Sigmoid colon (tissue), 4 donors: ENCODE measurements at regions not wholly inside any gene's neighbourhood (a gene's known extent, or its start where the extent isn't known, plus 50 kb on each side); places are given as distances from the start of the nearest gene placed in this dataset.
"Not testable (repeated sequence)": the region's sequence is repeated elsewhere in the genome, so short reads cannot be mapped to it uniquely, and the experiment has no call there.

Experiments used
- POLR2A ChIP-seq, 2 donors: fragments of 450-650 bp; IDR thresholded peaks; one replicate each; pipeline ENCODE4 v1.6.1; 2016; ENCODE audit warnings: antibody characterized with exemption in 2 of 2, mild to moderate bottlenecking in 2 of 2, moderate library complexity in 2 of 2
- POLR2AphosphoS5 ChIP-seq, 4 donors: sonication (generic); formaldehyde crosslinking; IDR thresholded peaks; one replicate each; pipeline ENCODE4 v1.6.1; 2017; ENCODE audit warnings: antibody characterized with exemption in 4 of 4
- TF ChIP-seq, protein P1 (sequence below), 4 experiments: fragments of 450-650 bp in 3 of 4; fragments of 200-600 bp in 1 of 4; IDR thresholded peaks; one replicate each; pipeline ENCODE4 v1.5.1; 2016 to 2019; ENCODE audit warnings: antibody characterized with exemption in 4 of 4, mild to moderate bottlenecking in 3 of 4, moderate library complexity in 2 of 4

- TF ChIP-seq, protein P1, sequence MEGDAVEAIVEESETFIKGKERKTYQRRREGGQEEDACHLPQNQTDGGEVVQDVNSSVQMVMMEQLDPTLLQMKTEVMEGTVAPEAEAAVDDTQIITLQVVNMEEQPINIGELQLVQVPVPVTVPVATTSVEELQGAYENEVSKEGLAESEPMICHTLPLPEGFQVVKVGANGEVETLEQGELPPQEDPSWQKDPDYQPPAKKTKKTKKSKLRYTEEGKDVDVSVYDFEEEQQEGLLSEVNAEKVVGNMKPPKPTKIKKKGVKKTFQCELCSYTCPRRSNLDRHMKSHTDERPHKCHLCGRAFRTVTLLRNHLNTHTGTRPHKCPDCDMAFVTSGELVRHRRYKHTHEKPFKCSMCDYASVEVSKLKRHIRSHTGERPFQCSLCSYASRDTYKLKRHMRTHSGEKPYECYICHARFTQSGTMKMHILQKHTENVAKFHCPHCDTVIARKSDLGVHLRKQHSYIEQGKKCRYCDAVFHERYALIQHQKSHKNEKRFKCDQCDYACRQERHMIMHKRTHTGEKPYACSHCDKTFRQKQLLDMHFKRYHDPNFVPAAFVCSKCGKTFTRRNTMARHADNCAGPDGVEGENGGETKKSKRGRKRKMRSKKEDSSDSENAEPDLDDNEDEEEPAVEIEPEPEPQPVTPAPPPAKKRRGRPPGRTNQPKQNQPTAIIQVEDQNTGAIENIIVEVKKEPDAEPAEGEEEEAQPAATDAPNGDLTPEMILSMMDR (IDR thresholded peaks at IDR 0.05), result not testable (repeated sequence)
- TF ChIP-seq POLR2A, POLR2AphosphoS5 (IDR thresholded peaks at IDR 0.05): not testable (repeated sequence)
Observed at GRCh38 chr21:5104562-5104928, 5416.8 kb upstream of the TPTE start.
